Neuronal stem cell (in vitro differentiated cells): ENCODE measurements at regions not wholly inside any gene's neighbourhood (a gene's known extent, or its start where the extent isn't known, plus 50 kb on each side); places are given as distances from the start of the nearest gene placed in this dataset.

Experiments
- DNase-seq: peaks from one replicate; pipeline ENCODE4 v3.0.0-alpha.2; 2013; ENCODE audit warnings: low spot score
- H2AFZ ChIP-seq: one replicate; pipeline ENCODE4 v1.6.1; 2013; ENCODE audit warnings: mild to moderate bottlenecking, low read length, inconsistent platforms
- H2AK5ac ChIP-seq: 2 replicates; pipeline ENCODE4 v1.6.1; 2013; ENCODE audit warnings: low read depth, mild to moderate bottlenecking, inconsistent platforms, low read length, moderate library complexity, mixed read lengths
- H2BK120ac ChIP-seq: 2 replicates; pipeline ENCODE4 v1.6.1; 2013; ENCODE audit warnings: low read depth, mild to moderate bottlenecking, inconsistent platforms, low read length, moderate library complexity, mixed read lengths
- H2BK12ac ChIP-seq: one replicate; pipeline ENCODE4 v1.6.1; 2013; ENCODE audit warnings: low read length, inconsistent platforms
- H2BK15ac ChIP-seq: 2 replicates; pipeline ENCODE4 v1.6.1; 2013; ENCODE audit warnings: mild to moderate bottlenecking, low read length, inconsistent platforms, mixed read lengths
- H2BK5ac ChIP-seq: one replicate; pipeline ENCODE4 v1.6.1; 2013; ENCODE audit warnings: inconsistent platforms, mild to moderate bottlenecking, low read length, moderate library complexity
- H3K14ac ChIP-seq: one replicate; pipeline ENCODE4 v1.6.1; 2013; ENCODE audit warnings: low read length, inconsistent platforms
- H3K18ac ChIP-seq: 2 replicates; pipeline ENCODE4 v1.6.1; 2013; ENCODE audit warnings: low read length, inconsistent platforms
- H3K23ac ChIP-seq: 2 replicates; pipeline ENCODE4 v1.6.1; 2013; ENCODE audit warnings: low read depth, mild to moderate bottlenecking, mixed read lengths, low read length, inconsistent platforms; ENCODE audit not compliant: poor library complexity
- H3K27ac ChIP-seq: replicated peaks from 3 replicates; pipeline ENCODE4 v1.5.1; 2013; ENCODE audit warnings: low read length, inconsistent platforms
- H3K27me3 ChIP-seq, 3 experiments: 2 replicates each; pipeline ENCODE4 v1.6.1; 2013; ENCODE audit warnings: low read length in 3 of 3, mild to moderate bottlenecking in 2 of 3, inconsistent platforms in 1 of 3, low read depth in 1 of 3, mixed read lengths in 1 of 3, moderate library complexity in 1 of 3; ENCODE audit not compliant: control insufficient read depth in 3 of 3, insufficient read depth in 3 of 3
- H3K36me3 ChIP-seq, 2 donors: replicated peaks in 1 of 2; 2 replicates each; pipeline ENCODE4 v1.6.1; 2013; ENCODE audit warnings: low read length in 2 of 2; ENCODE audit not compliant: control insufficient read depth in 2 of 2, insufficient read depth in 2 of 2
- H3K4ac ChIP-seq: 2 replicates; pipeline ENCODE4 v1.6.1; 2013; ENCODE audit warnings: inconsistent platforms, mild to moderate bottlenecking, low read length, moderate library complexity
- H3K4me1 ChIP-seq, 2 donors: 1 replicate in 1 of 2; 2 replicates in 1 of 2; pipeline ENCODE4 v1.6.1; 2013; ENCODE audit warnings: low read length in 2 of 2, low read depth in 1 of 2; ENCODE audit not compliant: control insufficient read depth in 2 of 2, insufficient read depth in 1 of 2
- H3K4me2 ChIP-seq: one replicate; pipeline ENCODE4 v1.6.1; 2013; ENCODE audit warnings: mild to moderate bottlenecking, low read length, inconsistent platforms; ENCODE audit not compliant: insufficient read depth, poor library complexity, severe bottlenecking
- H3K4me3 ChIP-seq, 2 donors: 2 replicates each; pipeline ENCODE4 v1.5.1; 2013; ENCODE audit warnings: low read length in 2 of 2, mild to moderate bottlenecking in 2 of 2, inconsistent platforms in 1 of 2, moderate library complexity in 1 of 2
- H3K79me1 ChIP-seq: one replicate; pipeline ENCODE4 v1.6.1; 2013; ENCODE audit warnings: low read depth, mild to moderate bottlenecking, inconsistent platforms, low read length, moderate library complexity
- H3K9ac ChIP-seq: one replicate; pipeline ENCODE4 v1.6.1; 2013; ENCODE audit warnings: mild to moderate bottlenecking, low read depth, low read length, inconsistent platforms; ENCODE audit not compliant: poor library complexity
- H3K9me3 ChIP-seq, 2 donors: replicated peaks in 1 of 2; 2 replicates each; pipeline versions ENCODE3 to v1.6.1; 2013; ENCODE audit warnings: low read length in 2 of 2, mild to moderate bottlenecking in 2 of 2, inconsistent platforms in 1 of 2, low read depth in 1 of 2, mixed read lengths in 1 of 2, moderate library complexity in 1 of 2; ENCODE audit not compliant: control insufficient read depth in 2 of 2, insufficient read depth in 1 of 2
- H4K8ac ChIP-seq: one replicate; pipeline ENCODE4 v1.6.1; 2013; ENCODE audit warnings: low read depth, mild to moderate bottlenecking, inconsistent platforms, low read length, moderate library complexity
- H4K91ac ChIP-seq: one replicate; pipeline ENCODE4 v1.6.1; 2013; ENCODE audit warnings: low read length, low read depth, mild to moderate bottlenecking, inconsistent platforms; ENCODE audit not compliant: poor library complexity
- WGBS, 2 donors: extraction: QIAGEN DNeasy Blood & Tissue Kit; methylation state at CpG; one replicate each; pipeline ENCODE4 v1.1.7; 2013; ENCODE audit warnings: missing lambda C conversion rate in 2 of 2, mixed read lengths in 1 of 2; ENCODE audit not compliant: insufficient read length in 2 of 2, insufficient replicate concordance in 1 of 2; ENCODE audit errors: extremely low coverage in 2 of 2; 5-methylcytosine and 5-hydroxymethylcytosine counted together

DNA sequence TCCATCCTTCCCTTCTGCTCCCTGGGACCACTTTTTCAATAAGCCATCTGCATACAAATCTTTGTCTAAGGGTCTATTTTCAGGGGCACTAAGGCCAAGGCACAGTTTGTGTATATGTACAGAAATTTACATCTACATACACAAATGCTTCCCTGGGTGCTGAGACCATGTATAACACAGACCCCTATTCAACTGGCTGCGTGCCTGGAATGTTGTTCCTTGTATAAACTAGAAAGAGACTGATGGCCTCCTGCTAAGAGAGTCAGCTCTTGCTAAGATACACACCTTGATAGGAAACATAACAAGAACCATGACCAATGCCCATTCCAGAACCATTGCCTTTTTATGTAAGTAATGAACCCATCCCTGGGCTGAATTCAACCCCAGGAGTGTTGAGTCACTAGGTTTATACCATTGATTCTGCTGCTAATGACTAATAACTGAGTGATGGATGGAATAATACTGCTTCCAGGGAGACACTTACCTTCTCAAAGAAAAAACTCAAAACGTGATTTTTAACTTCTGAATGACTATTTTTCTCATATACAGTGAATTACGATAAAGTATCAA lies 290.7 kb downstream of the FGFR2 start:
- Histone ChIP-seq H3K9ac (no peak overlapping the region), H4K91ac (no peak overlapping the region), H2BK120ac (no peak overlapping the region), H3K14ac (no peak overlapping the region), H3K27ac (no peak overlapping the region), H3K4me2 (no peak overlapping the region), H2BK15ac (no peak overlapping the region), H2BK12ac (no peak overlapping the region), H3K79me1 (no peaks in the 10 kb centered on the region), H3K18ac (no peak overlapping the region), H4K8ac (no peak overlapping the region), H3K27me3 (no peaks in the 10 kb centered on the region), H3K4me3 (no peak overlapping the region), H3K9me3 (peaks cover 0 to 2% of the 10 kb centered on the region in 2 donors), H3K23ac (no peak overlapping the region), H3K4ac (no peak overlapping the region), H3K36me3 (no peaks in the 10 kb centered on the region), H3K4me1 (peaks cover 8 to 11% of the 10 kb centered on the region in 2 donors), H2BK5ac (no peak overlapping the region), H2AFZ (no peak overlapping the region), H2AK5ac (no peak overlapping the region)
- DNase-seq: no peak
- no CpG with 5 or more reads among the region's 3 CpGs for WGBS, 2 donors

DNA sequence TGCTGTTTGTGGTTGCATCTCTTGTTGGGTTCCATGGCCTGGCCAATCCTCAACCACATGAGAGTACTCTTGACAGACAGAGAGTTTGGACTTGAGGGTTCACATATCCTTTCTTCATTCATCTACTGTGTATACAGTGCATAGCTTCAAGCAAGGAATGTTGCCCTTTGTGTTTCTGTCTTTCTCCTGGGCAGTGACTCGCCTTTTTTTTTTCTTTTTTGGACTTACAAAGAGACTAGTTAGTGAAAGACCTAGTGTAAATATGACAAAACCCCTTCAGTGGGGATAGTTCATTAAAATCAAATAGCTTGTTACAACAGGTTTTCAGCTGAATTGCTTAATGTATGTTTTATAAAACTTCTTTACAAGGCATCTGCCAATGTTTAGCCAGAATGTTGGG lies 290.2 kb downstream of the FGFR2 start:
- H3K27ac ChIP-seq: no peak overlapping the region
- no peaks in the 10 kb centered on the region for H3K79me1 ChIP-seq
- no peak overlapping the region for H3K14ac ChIP-seq
- H3K4ac ChIP-seq: no peak overlapping the region
- no peak overlapping the region for H2BK12ac ChIP-seq
- DNase-seq: no peak
- H2AK5ac ChIP-seq: no peak overlapping the region
- H2BK120ac ChIP-seq: no peak overlapping the region
- no peak overlapping the region for H3K23ac ChIP-seq
- H3K4me1 ChIP-seq: peaks cover 8 to 11% of the 10 kb centered on the region in 2 donors
- WGBS, 2 donors: no CpG with 5 or more reads among the region's 1 CpG
- H3K4me2 ChIP-seq: no peak overlapping the region
- H3K9me3 ChIP-seq: peaks cover 0 to 2% of the 10 kb centered on the region in 2 donors
- no peak overlapping the region for H3K9ac ChIP-seq
- no peaks in the 10 kb centered on the region for H3K27me3 ChIP-seq
- no peak overlapping the region for H2AFZ ChIP-seq
- no peaks in the 10 kb centered on the region for H3K36me3 ChIP-seq
- H2BK15ac ChIP-seq: no peak overlapping the region
- no peak overlapping the region for H2BK5ac ChIP-seq
- no peak overlapping the region for H4K91ac ChIP-seq
- H3K18ac ChIP-seq: no peak overlapping the region
- H3K4me3 ChIP-seq: no peak overlapping the region
- no peak overlapping the region for H4K8ac ChIP-seq

- WGBS, 2 donors: no CpG with 5 or more reads among the region's 3 CpGs
- H3K79me1 ChIP-seq: no peaks in the 10 kb centered on the region
- H3K9ac ChIP-seq: no peak overlapping the region
- H2BK120ac ChIP-seq: no peak overlapping the region
- H3K27ac ChIP-seq: no peak overlapping the region
- H3K27me3 ChIP-seq: no peaks in the 10 kb centered on the region
- no peak overlapping the region for H2AFZ ChIP-seq
- H2AK5ac ChIP-seq: no peak overlapping the region
- H3K4ac ChIP-seq: no peak overlapping the region
- no peak overlapping the region for H4K91ac ChIP-seq
- no peak overlapping the region for H3K4me3 ChIP-seq
- H3K9me3 ChIP-seq: peaks cover 0 to 2% of the 10 kb centered on the region in 2 donors
- no peak overlapping the region for H3K18ac ChIP-seq
- no peak overlapping the region for H3K14ac ChIP-seq
- H3K36me3 ChIP-seq: no peaks in the 10 kb centered on the region
- H4K8ac ChIP-seq: no peak overlapping the region
- no peak overlapping the region for H2BK5ac ChIP-seq
- no peak overlapping the region for H3K23ac ChIP-seq
- DNase-seq: no peak
- no peak overlapping the region for H3K4me2 ChIP-seq
- peaks cover 6 to 11% of the 10 kb centered on the region in 2 donors for H3K4me1 ChIP-seq
- H2BK15ac ChIP-seq: no peak overlapping the region
- H2BK12ac ChIP-seq: no peak overlapping the region
These were observed 289.1 kb downstream of the FGFR2 start for GRCh38 chr10:121309164-121309563.

DNA sequence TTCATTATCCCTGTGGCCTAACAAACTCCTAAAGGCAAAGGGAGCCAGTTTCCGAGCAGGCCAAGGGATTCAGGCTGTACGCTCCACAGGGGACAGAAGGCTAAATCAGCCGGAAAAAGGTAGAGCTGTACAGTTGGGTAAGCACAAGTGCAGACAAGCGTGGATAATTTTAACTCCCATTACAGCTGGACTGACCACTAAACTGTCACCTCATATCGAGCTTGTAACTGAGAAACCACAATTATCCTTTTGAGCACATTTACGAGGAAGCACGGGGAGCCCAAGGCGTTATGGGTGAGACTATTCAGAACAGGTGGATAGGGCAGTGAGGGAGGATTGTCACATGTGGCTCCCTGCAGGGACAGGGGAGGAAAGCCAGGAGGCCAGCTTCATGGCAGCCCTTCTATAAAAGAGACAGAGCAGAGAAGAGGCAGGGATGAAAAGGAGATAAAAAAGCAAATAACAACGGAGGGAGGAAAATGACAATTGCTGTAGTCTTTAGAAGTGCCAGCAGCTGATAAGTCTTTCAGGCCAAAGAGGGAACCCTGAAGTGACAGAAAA lies 288.0 kb downstream of the FGFR2 start:
- Histone ChIP-seq H3K9me3 (peaks cover 0 to 2% of the 10 kb centered on the region in 2 donors), H3K4ac (no peak overlapping the region), H2AK5ac (no peak overlapping the region), H4K91ac (no peak overlapping the region), H3K23ac (no peak overlapping the region), H3K4me3 (no peak overlapping the region), H2BK12ac (no peak overlapping the region), H3K4me1 (peaks cover 6 to 11% of the 10 kb centered on the region in 2 donors), H4K8ac (no peak overlapping the region), H3K14ac (no peak overlapping the region), H2AFZ (no peak overlapping the region), H3K79me1 (no peaks in the 10 kb centered on the region), H3K36me3 (no peaks in the 10 kb centered on the region), H3K9ac (no peak overlapping the region), H3K27ac (no peak overlapping the region), H2BK120ac (no peak overlapping the region), H3K4me2 (no peak overlapping the region), H3K18ac (no peak overlapping the region), H3K27me3 (peaks cover 0 to 2% (median 0%) of the 10 kb centered on the region in 3 experiments), H2BK5ac (no peak overlapping the region), H2BK15ac (no peak overlapping the region)
- WGBS, 2 donors: no CpG with 5 or more reads among the region's 9 CpGs
- DNase-seq: peak; percentile 51
